CD4-positive, alpha-beta T cell treated with Interferon alpha-2 for 1 hour (primary cell): ENCODE measurements at regions not wholly inside any gene's neighbourhood (a gene's known extent, or its start where the extent isn't known, plus 50 kb on each side); places are given as distances from the start of the nearest gene placed in this dataset.

ENCODE experiments used
- DNase-seq, 2 donors: peaks; one replicate each; pipeline ENCODE4 v3.0.0-alpha.2; 2020 to 2022

GRCh38 chr11:129591527-129591926 lies 215.9 kb downstream of the BARX2 start:
- no peak for DNase-seq

- no peak for DNase-seq
Observed at GRCh38 chr11:129592191-129592590, 216.5 kb downstream of the BARX2 start.

GRCh38 chr11:129593098-129593497 lies 217.4 kb downstream of the BARX2 start:
- no peak for DNase-seq

DNA sequence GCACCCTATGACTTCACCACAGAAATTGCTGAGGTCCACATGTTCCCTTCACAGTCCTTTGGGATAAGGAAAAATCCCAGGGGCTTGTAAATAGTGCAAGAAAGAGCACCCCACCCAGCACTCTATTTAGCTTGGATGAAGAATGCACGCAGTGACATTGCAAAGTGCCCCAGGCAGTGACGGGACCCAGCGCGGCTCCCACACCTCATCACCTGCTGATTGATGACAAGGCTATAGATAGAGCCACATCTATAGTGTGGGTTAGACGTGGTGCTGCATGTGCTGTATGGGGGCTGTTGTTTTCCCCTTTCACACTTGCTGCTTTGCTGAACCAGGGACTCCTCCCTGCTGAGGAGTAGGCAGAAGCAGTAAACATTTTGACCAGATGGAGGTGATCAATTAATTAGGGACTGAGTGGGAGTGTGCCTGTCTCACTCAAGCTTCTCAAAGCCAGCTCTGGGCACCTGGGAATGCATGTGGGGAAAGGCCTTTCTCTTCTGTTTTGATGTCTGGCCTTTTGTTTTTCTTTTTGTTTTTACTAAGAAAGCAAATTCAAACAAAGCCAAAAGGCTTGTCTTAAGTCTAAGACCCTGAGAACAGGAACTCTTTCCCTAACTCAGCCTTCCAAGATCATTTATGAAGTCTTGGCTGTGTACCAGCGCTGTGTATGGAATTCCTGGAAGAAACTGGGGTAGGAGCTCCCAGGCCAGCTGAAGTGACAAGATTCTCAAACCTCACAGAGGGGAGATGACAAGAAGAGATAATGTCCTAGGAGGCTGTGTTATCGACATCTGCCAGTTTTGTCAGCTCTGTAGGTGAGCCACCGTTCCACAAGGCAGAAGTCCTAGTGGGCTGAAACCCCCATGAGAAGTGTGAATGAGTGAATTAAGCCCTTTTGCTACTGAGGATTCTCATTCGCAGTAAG lies 219.7 kb downstream of the BARX2 start:
- no peak for DNase-seq

DNA sequence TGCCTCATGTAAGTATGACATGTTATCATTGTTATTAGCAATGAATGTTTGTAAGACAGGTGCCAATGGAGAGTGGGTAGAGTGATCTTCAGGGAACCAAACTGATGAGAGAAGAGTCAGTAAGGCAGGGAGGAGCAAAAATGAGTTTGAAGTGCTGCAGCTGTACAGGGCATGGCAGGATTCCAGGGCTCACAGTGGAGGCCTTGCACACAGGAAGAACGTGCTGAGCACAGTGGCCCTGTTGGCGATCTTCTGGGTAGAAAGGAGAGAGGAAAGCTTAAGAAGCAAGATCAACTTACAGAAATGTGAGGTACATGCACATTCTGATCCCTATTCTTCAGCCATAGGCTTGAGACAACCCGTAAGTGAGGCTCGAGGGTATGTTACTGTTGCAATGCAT lies 219.3 kb upstream of the TMEM45B start:
- no peak for DNase-seq

DNA sequence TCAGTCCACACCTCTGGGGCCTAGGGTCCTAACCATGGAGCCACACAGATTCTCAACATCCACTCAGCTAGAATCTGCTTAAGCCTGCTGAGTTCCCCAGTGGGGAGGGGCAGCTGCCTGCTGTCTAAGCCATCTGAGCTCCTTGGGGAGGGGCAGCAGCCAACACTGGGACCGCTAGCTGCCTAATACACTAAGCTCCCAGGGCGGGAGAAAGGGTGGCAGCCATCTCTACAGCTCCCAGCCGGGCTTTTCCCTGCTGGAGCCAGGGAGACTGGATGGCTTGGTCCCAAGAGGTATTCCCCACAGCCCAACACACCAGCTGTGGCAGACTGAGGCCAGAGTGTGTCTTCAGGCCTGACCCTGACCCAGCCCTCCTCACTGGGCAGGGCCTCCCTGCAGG lies 217.3 kb upstream of the TMEM45B start:
- DNase-seq: no peak

DNA sequence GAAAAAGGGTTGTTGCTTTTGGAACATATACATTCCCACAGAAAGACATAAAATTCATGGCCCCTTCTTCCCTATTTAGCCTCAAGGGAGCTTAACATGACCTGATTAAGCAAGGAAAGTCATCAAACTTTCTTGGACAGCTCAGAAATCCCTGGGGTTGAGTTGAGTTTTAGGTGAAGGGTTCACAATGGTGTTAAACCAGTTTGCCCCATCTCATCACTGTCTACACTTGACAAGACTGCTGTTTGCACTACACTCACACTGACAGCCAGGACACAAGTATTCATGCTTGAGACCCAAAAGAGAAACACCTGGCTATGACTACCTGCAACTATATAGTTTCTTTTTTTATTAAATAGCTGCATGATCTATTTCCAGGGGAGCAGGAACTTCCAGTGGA lies 209.8 kb upstream of the TMEM45B start:
- no peak for DNase-seq

DNA sequence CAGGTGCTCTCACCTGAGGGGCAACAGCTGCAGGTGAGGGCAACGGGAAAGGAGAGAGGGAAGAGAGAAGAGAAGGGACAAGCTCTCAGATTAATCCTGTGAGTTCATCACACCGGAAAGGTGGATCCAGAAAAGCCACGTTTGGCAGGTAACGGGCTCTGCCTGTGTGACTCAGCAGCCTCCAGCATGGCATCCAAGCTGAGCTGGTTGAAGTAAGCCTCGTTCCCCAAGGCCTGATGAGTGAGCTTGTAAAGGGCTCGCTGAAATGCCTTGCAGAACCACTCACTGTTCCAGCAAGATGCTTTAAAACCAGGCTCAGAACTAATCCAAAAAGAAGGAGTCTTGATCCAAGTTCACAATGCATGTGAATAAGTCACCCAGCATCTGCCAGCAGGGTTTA lies 206.9 kb upstream of the TMEM45B start:
- DNase-seq: no peak

GRCh38 chr11:129610125-129610524 lies 205.5 kb upstream of the TMEM45B start:
- DNase-seq: no peak

GRCh38 chr11:129610545-129610944 lies 205.1 kb upstream of the TMEM45B start:
- no peak for DNase-seq

DNA sequence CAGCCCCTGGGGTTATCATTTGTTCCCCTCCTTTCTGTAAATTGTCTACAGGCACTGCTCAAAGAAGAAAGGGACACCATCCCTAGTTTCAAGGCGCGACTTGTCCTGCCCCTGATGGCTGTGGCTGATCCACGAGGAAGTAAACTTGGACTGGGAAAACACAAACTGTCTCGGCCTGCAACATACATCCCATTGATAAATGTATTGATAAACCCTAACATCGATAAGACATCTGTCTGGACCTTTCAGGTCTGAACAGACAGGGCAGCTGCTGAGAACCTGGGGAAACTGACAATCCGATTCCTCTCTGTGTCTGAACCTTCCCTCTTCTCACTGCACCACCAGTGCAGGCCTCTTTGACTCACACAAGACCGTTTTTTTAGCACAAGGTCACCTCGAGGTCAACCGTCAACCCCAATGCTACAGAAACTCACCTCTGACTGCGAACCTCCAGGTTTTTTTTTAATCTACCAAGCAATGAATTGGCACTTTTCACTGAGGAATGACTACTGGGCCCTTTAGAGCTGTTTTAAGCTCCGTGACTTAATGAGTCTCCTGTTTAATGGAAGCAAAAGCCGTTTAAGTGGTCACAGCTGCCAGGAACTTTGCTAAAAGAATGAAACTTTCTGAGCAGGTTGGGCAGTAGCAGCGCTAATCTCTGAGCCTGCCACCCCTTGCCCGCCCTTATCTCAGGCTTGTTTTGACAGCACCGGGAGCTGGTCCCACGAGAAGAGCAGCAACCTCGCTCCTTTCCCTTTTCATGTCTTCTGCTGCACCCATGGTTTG lies 203.8 kb upstream of the TMEM45B start:
- no peak for DNase-seq

DNA sequence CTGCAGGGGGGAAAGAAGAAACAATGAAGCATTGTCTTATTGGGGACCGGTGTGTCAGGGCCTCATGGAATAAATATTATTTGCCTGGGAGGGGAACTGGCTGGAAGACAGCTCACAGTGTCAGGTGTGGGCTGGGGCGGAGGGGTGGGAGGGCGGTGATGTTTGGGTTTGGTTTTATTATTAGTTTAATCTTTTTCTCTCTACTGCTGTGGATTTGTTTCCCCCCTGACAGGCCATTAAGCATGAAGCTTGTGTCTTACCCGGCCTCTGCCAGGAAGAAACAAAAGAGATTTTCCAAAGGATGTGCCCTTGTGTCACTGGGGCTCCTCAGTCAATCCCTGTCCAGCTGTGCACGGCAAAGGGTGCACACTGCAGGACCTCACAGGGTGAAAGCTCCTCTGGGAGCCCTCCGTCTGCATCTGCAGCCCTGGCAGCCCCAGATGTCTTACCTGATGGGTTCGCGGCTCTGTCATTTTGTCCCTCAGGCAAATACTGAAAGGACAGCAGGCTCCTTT lies 203.1 kb upstream of the TMEM45B start:
- no peak for DNase-seq

- no peak for DNase-seq
Observed at GRCh38 chr11:129613071-129613470, 202.6 kb upstream of the TMEM45B start.

GRCh38 chr11:129614256-129614944 lies 201.2 kb upstream of the TMEM45B start:
- DNase-seq: no peak

DNA sequence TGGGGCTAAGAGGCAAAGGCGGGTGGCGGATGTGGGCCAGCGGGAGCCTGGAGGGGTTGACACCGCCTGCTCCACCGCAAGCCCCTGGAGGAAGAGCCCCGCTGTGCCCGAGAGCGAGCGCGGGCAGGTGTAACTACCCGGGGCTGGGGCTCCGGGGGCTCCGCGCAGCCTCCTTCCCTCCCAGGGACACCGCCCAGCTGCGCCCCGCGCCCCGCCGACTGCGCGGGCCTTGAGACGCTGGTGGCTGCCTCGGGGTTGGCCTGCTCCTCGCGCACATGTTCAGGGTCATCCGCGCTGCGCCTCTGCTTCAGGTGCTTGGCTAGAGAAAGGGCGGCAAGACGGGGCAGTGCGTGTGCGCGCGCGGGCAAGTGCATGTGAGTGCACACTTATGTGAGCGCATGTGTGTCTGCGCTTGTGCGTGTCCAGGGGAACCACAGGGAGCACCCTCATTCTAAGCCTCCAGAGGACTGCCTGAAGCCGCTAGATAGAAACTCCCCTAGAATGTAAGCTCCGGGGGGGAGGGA lies 197.5 kb upstream of the TMEM45B start:
- no peak for DNase-seq

DNA sequence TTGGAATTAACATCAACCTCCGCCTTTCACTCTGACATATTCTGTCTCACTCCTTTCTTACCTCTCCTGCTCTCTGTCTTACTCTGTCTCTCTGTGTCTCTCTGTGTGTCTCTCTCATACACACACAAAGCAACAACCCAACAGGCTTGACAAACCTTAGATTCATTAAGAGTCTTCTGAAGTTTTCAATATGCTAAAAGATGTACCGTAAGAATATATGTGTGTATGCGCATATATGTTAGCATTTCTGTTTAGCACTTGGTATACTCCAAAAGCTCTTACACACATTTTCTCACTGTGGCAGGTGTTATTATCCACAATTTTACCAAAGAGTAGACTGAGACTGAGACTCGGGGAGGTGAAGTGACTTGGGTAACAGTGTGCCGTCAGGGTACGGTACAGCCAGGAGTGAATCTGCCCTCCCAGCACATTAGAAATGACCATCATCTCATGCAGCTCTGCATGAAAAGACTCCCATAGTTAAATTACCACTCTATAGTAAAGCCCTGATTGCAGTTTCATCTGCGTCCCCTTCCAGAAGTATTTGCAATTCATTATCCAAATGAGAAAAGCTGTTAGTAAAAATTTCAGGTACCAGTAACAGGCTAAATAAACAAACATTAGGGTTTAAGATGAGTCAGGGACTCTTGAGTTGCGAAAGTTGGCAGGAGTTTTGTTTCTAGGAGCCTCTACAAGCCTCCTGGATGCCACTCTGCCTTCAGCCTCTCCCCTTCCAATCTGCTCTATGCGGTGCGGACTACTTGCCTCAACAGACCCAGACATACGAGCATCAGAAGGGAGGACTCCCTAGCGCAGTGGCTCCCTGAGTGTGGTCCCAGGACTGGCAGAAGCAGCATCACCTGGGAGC lies 195.2 kb upstream of the TMEM45B start:
- DNase-seq: no peak

DNA sequence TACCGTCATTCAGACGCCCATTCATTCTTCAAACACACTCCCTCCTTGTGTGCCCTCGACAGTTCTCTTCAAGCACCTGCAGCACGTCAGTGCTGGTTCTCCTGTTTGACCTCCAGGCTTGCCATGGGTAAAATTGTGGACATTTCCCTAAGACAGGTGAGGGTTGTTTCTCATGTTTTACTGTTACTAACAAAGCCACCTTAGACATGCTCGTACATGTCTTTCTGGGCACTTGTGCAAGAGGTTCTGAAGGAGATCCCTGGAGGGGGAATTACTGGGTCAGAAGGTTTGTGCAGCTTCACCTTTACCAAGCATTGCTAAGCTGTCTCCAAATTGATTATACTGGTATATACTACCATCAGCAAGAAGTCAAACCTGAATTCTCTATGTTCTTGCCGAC lies 189.7 kb upstream of the TMEM45B start:
- DNase-seq: no peak

DNA sequence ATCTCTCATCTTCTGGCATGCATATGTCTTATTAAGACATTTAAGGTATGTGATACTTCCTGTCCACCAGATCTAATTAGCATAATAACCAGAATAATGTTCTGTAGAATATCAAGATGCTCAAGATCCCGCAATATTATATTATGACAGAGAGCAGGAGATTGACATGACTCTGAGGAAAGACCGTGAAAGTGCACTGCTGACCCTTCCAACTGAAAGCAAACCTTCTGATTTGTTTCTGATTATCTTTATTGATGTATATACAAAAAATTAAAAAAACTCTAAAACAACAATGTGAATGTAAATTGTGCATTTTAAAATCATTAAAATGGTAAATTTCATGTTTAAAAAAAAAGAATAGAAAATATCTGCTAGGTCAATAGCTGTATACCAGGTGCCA lies 184.4 kb upstream of the TMEM45B start:
- DNase-seq: no peak

DNA sequence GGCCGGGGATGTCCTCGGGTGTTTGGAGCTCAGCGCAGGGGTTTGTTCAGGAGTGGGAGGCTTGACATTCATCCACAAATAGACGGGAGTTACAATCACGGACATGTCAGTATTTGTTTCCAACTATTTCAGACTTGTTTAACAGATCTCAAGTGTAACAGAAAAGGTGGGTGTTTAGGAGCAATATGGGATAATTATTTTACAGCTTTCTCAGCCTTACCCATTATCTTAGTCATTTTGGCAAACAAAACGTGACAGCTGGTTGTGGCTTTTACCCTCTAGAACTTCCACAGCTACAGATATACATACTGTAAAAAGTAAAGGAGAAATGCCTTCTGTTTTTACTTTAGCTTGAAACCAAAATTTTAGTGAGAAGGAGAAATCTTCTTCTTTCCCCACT lies 178.7 kb upstream of the TMEM45B start:
- no peak for DNase-seq

GRCh38 chr11:129637473-129637872 lies 178.2 kb upstream of the TMEM45B start:
- DNase-seq: no peak

DNA sequence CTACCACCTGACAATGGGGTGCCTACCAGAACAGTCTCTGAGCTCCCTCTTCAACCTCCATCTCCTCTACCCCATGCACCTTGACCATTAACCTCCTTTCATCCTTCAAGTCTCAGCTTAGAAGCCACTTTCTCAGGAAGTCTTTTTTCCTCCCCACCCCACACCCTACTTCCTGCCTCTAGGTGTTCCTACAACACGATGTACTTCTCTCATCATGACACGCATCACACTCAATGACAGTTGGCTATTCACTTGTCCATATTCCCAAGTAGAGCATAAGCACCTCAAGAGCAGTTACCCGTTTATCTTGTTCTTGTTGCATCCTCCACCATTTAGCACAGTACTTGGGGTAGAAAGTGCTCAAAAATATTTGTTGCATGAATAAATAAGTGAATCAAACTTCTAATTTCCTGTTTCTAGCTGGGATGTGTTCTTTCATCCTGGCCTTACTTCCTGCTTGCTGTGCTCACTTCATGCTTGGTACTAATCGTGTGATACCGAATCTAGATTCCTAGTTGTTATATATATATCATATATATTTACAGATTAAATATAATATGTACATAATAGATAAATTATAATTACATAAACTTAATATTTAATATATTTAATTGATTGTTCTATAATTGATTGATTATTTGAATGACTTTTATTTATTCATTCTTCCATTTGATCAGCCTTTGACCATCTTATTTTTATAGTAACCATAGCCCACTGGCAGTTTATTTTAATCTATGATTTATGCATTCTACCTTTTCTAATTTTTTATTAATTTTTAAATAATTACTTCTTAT lies 177.5 kb upstream of the TMEM45B start:
- DNase-seq: no peak
